MM.1S (cell line): ENCODE measurements at regions not wholly inside any gene's neighbourhood (a gene's known extent, or its start where the extent isn't known, plus 50 kb on each side); places are given as distances from the start of the nearest gene placed in this dataset.

Source experiments
- EZH2 ChIP-seq: fragments of 300-600 bp; sonication (generic); optimal IDR thresholded peaks from 2 replicates; pipeline ENCODE3; 2017; ENCODE audit warnings: low read depth, mild to moderate bottlenecking, antibody characterized with exemption, low read length, mixed read lengths
- EZH2phosphoT487 ChIP-seq: fragments of 300-600 bp; sonication (generic); IDR thresholded peaks from 2 replicates; pipeline ENCODE4 v1.6.1; 2018; ENCODE audit warnings: antibody characterized with exemption, low read length
- TF ChIP-seq, protein P1 (sequence below): fragments of 300-600 bp; sonication (generic); IDR thresholded peaks from 2 replicates; pipeline ENCODE4 v1.5.1; 2016; ENCODE audit warnings: antibody characterized with exemption, low read length, mixed read lengths

- TF ChIP-seq, protein P1, sequence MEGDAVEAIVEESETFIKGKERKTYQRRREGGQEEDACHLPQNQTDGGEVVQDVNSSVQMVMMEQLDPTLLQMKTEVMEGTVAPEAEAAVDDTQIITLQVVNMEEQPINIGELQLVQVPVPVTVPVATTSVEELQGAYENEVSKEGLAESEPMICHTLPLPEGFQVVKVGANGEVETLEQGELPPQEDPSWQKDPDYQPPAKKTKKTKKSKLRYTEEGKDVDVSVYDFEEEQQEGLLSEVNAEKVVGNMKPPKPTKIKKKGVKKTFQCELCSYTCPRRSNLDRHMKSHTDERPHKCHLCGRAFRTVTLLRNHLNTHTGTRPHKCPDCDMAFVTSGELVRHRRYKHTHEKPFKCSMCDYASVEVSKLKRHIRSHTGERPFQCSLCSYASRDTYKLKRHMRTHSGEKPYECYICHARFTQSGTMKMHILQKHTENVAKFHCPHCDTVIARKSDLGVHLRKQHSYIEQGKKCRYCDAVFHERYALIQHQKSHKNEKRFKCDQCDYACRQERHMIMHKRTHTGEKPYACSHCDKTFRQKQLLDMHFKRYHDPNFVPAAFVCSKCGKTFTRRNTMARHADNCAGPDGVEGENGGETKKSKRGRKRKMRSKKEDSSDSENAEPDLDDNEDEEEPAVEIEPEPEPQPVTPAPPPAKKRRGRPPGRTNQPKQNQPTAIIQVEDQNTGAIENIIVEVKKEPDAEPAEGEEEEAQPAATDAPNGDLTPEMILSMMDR = no peak
- TF ChIP-seq EZH2 = no peak
- no peak for TF ChIP-seq EZH2phosphoT487
Observed at GRCh38 chr1:21355956-21356355, 65.7 kb upstream of the ECE1 start.
